ENCODE measurements at regions not wholly inside any gene's neighbourhood (a gene's known extent, or its start where the extent isn't known, plus 50 kb on each side); places are given as distances from the start of the nearest gene placed in this dataset.

DNA sequence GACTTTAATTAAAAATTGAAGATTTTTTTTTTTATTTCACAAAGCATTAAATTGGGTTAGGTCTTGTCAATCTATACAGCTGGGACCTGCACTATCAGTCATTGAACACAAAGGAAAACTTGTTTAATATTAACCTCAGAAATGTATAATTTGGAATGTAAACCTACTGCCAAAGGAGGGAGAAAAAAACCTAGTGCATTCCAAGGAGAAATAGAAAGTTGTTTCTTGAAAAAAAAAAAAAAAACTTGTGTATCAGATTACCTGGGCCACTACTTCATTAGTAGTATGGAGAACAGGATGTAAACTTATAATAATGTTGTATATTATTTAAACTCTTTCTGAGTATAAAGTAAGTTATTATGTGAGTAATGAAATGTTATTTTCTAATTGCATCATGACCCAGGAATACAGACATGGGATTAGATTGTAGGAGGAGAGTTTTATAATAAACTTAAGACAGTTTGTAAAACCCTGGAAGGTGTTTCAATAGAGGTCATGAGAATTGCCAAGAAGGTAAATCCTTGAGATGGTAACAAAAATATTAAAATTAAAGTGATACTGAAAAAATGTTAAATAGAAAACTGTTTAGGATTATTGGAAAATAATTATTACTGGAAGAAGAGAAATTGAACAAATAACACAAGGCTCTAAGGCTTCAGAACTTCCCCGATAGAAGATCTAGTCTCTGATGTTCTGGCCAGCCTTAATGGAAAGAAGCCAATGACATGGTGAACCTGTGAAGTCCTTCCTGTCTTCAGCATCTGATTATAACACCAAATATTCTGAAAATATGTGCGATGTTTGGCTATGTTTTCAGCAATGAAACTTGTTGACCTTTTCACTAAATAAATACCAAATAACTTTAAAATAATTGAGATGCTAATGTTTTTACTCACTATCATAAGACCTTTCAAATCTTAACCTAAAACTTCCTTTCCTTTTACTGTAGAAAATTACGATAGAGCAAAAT lies 412.8 kb upstream of the LYPLAL1 start:
- no peak for ATAC-seq (replicated peaks in 6 of 8)
- in situ Hi-C loops (cut with MboI; ENCODE audit: low pct_unique_long_range_greater_than_20kb in 2 of 9, low sequenced_read_pairs in 9 of 9, unreplicated experiment in 9 of 9), result no loop called here
- H3K4me3 ChIP-seq, result no peak overlapping the region
- no peaks in the 10 kb centered on the region for H3K4me1 ChIP-seq (replicated peaks in 1 of 2)
- no peak overlapping the region for H3K27ac ChIP-seq
- 55 to 100% (median 93%) methylated on average over 1 to 3 of the region's 3 CpGs for WGBS, 10 experiments

DNA sequence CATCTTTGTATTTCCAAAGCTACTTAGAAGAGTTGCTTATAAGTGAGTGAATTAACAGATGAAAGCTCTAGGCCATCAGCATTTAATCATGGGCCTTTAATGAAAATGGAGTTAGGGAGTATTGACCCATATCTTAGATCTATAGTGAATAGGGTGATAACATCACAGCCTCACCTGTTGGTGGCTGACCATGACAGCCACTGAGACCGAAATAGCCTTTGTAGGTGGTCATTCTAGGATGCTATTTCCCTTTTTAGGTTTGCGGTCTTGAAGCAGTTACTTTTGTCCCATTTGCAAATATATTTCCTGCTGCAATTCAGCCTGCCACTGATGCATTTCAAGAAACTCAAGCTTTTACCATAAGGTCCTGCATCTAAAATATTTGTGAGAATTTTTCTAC lies 410.1 kb upstream of the LYPLAL1 start:
- in situ Hi-C loops (cut with MboI; ENCODE audit: low pct_unique_long_range_greater_than_20kb in 2 of 9, low sequenced_read_pairs in 9 of 9, unreplicated experiment in 9 of 9), result no loop called here
- WGBS, 10 experiments, result 0 to 100% (median 70%) methylated on average over 1 to 2 of the region's 2 CpGs; no CpG with 5 or more reads in 1 of the 10 experiments
- H3K4me1 ChIP-seq (replicated peaks in 1 of 2), result no peaks in the 10 kb centered on the region
- no peak for ATAC-seq (replicated peaks in 6 of 8)
- H3K4me3 ChIP-seq, result no peak overlapping the region
- H3K27ac ChIP-seq, result no peak overlapping the region

DNA sequence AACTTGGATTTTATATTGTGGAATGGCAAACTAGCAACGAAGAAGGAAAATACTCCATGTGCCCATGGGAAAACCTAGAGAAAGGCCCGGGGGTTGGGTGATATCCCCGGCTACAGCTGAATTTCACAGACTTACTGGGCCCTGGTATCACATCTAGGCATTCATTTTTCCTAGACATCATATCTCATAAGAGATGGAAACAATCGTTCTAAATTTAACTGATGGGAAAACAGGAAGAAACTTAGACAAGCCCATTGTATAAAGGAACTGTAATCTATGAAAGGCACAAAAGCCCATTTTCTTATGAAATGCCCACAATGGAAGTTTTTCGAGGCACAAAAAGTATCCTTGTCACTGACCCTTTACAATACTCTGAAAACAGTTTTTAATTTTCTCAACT lies 407.9 kb upstream of the LYPLAL1 start:
- no peaks in the 10 kb centered on the region for H3K4me1 ChIP-seq (replicated peaks in 1 of 2)
- no peak overlapping the region for H3K4me3 ChIP-seq
- WGBS, 10 experiments, result 36 to 100% (median 81%) methylated on average over 1 to 5 of the region's 5 CpGs
- no peak overlapping the region for H3K27ac ChIP-seq
- in situ Hi-C loops (cut with MboI; ENCODE audit: low pct_unique_long_range_greater_than_20kb in 2 of 9, low sequenced_read_pairs in 9 of 9, unreplicated experiment in 9 of 9), result no loop called here
- ATAC-seq (replicated peaks in 6 of 8), result no peak

DNA sequence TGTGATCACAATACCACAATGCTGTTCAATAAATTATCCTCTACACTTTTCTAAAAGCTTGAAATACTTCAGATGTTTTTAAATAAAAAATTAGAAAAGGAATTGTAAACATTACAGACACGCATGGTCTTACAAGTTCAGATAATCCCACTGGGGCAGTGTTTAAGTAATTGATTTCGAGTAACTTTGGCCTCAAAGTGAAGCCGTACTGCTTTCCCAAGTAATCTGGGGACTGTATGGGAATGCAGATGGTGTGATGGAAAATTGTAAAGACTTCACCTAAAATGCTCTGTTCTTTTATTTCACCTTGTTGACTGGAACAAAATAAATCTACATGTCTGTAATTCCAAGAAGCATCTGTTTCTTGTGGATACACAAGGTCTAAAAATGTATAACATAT lies 401.7 kb upstream of the LYPLAL1 start:
- Histone ChIP-seq H3K4me1 (replicated peaks in 1 of 2) (no peaks in the 10 kb centered on the region), H3K27ac (no peak overlapping the region), H3K4me3 (no peak overlapping the region)
- WGBS, 10 experiments, result 75 to 100% (median 94%) methylated on average over 2 to 3 of the region's 3 CpGs; no CpG with 5 or more reads in 1 of the 10 experiments
- ATAC-seq (replicated peaks in 6 of 8), result no peak
- in situ Hi-C loops (cut with MboI; ENCODE audit: low pct_unique_long_range_greater_than_20kb in 2 of 9, low sequenced_read_pairs in 9 of 9, unreplicated experiment in 9 of 9), result no loop called here

GRCh38 chr1:218772575-218772974 lies 401.1 kb upstream of the LYPLAL1 start:
- no peak overlapping the region for H3K27ac ChIP-seq
- in situ Hi-C loops (cut with MboI; ENCODE audit: low pct_unique_long_range_greater_than_20kb in 2 of 9, low sequenced_read_pairs in 9 of 9, unreplicated experiment in 9 of 9), result no loop called here
- no peak overlapping the region for H3K4me3 ChIP-seq
- H3K4me1 ChIP-seq (replicated peaks in 1 of 2), result no peaks in the 10 kb centered on the region
- WGBS, 10 experiments, result 10 to 93% (median 82%) methylated on average over 3 to 6 of the region's 6 CpGs; no CpG with 5 or more reads in 1 of the 10 experiments
- peak in 2 of 8 experiments; percentile 57 to 88 for ATAC-seq (replicated peaks in 6 of 8)

- no peak for ATAC-seq (replicated peaks in 6 of 8)
- H3K27ac ChIP-seq, result no peak overlapping the region
- WGBS, 10 experiments, result 69 to 100% (median 88%) methylated on average over 1 to 4 of the region's 4 CpGs; no CpG with 5 or more reads in 1 of the 10 experiments
- no peaks in the 10 kb centered on the region for H3K4me1 ChIP-seq (replicated peaks in 1 of 2)
- in situ Hi-C loops (cut with MboI; ENCODE audit: low pct_unique_long_range_greater_than_20kb in 2 of 9, low sequenced_read_pairs in 9 of 9, unreplicated experiment in 9 of 9), result no loop called here
- no peak overlapping the region for H3K4me3 ChIP-seq
Measured at GRCh38 chr1:218775501-218776021, 398.1 kb upstream of the LYPLAL1 start.

- peaks cover 0 to 4% of the 10 kb centered on the region in 2 donors for H3K4me1 ChIP-seq (replicated peaks in 1 of 2)
- WGBS, 10 experiments, result 28 to 87% (median 67%) methylated on average over 1 to 4 of the region's 4 CpGs; no CpG with 5 or more reads in 1 of the 10 experiments
- no peak overlapping the region for H3K27ac ChIP-seq
- peak in 7 of 8 experiments; percentile 37 to 91 (median 62) for ATAC-seq (replicated peaks in 6 of 8)
- in situ Hi-C loops (cut with MboI; ENCODE audit: low pct_unique_long_range_greater_than_20kb in 2 of 9, low sequenced_read_pairs in 9 of 9, unreplicated experiment in 9 of 9), result no loop called here
- no peak overlapping the region for H3K4me3 ChIP-seq
Measured at GRCh38 chr1:218778257-218779126, 395.2 kb upstream of the LYPLAL1 start.

DNA sequence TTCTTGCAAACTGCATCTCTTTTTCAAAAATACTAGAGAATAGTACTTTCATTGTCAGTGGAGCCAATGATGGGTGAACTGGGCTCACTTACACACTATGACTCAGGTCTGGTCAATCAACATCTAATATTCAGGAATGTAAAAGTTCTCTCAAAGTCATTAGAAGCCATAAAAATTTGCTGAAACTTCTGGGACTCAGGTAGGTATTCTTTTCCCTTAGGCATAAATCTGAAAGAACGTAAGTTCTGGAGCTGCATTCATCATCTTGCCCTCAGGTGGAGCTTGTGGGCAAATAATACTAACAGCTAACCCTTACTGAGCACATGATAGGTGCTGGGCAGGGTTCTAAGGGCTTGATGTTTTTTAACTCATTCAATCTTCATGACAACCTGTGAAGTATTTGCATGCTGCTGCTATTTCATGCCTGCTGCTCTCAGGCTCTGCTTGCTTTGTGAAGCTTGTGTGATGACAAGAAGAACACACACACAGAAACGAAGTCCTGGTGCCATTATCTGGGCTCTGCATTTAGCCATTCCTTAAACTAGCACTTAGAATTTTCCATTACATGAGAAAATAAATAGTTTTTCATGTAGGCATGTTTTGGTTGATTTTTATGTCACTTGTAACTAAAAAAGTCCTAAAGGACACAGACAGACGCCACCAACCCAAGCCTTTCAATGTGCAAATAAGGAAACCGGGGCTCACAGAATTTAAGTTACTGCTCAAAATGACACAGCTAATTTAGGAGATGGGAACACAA lies 394.2 kb upstream of the LYPLAL1 start:
- in situ Hi-C loops (cut with MboI; ENCODE audit: low pct_unique_long_range_greater_than_20kb in 2 of 9, low sequenced_read_pairs in 9 of 9, unreplicated experiment in 9 of 9), result no loop called here
- 43 to 100% (median 65%) methylated on average over 1 to 4 of the region's 4 CpGs for WGBS, 10 experiments
- Histone ChIP-seq H3K27ac (no peak overlapping the region), H3K4me1 (replicated peaks in 1 of 2) (peaks cover 0 to 4% of the 10 kb centered on the region in 2 donors), H3K4me3 (no peak overlapping the region)
- ATAC-seq (replicated peaks in 6 of 8), result peak in 6 of 8 experiments; percentile 22 to 94 (median 78)

DNA sequence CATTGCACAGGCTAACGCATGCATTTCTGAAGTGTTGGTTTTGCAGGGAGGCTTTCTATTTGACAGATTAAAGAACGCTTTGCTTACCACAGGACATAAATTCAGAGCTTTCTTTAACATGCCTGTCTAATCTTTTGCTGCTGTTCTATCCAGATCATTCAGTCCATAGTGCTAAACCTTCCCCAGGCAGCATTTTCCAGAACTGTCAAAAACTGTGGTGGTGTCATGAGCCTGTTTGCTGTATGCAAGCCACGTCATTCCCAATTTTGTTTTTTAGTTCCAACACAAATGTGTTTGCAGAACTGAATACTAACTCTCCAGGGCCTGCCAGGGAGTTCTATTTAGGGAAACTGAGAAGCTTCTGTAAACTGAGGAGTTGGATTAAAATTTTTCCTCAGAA lies 390.5 kb upstream of the LYPLAL1 start:
- Histone ChIP-seq H3K27ac (no peak overlapping the region), H3K4me1 (replicated peaks in 1 of 2) (peaks cover 0 to 9% of the 10 kb centered on the region in 2 donors), H3K4me3 (no peak overlapping the region)
- 49 to 100% (median 81%) methylated on average over 1 to 3 of the region's 3 CpGs; no CpG with 5 or more reads in 1 of the 10 experiments for WGBS, 10 experiments
- ATAC-seq (replicated peaks in 6 of 8), result no peak
- in situ Hi-C loops (cut with MboI; ENCODE audit: low pct_unique_long_range_greater_than_20kb in 2 of 9, low sequenced_read_pairs in 9 of 9, unreplicated experiment in 9 of 9), result no loop called here

DNA sequence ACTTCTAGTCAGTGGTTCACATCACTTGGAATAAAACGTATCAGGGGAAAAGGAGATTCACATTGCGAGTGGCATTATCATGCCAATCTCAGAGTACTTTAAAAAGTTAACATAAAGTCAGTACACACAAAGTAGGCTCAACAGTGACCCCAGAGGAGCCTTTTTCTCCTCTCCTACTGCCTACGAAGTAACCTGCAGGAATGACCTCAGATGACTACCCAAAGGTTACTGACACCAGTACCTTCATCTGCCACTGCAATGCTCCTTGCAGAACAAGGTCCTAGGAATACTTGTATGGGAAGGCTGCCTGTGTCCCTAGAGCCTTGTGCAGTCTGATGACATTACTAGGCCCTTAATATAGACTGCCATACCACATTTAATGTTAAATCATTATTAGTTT lies 389.8 kb upstream of the LYPLAL1 start:
- no peak overlapping the region for H3K4me3 ChIP-seq
- peaks cover 0 to 9% of the 10 kb centered on the region in 2 donors for H3K4me1 ChIP-seq (replicated peaks in 1 of 2)
- 0 to 83% (median 55%) methylated on average over 1 to 3 of the region's 3 CpGs; no CpG with 5 or more reads in 1 of the 10 experiments for whole genome bisulfite sequencing, 10 experiments
- no peak for ATAC-seq (replicated peaks in 6 of 8)
- no peak overlapping the region for H3K27ac ChIP-seq
- in situ Hi-C loops (cut with MboI; ENCODE audit: low pct_unique_long_range_greater_than_20kb in 2 of 9, low sequenced_read_pairs in 9 of 9, unreplicated experiment in 9 of 9), result no loop called here

DNA sequence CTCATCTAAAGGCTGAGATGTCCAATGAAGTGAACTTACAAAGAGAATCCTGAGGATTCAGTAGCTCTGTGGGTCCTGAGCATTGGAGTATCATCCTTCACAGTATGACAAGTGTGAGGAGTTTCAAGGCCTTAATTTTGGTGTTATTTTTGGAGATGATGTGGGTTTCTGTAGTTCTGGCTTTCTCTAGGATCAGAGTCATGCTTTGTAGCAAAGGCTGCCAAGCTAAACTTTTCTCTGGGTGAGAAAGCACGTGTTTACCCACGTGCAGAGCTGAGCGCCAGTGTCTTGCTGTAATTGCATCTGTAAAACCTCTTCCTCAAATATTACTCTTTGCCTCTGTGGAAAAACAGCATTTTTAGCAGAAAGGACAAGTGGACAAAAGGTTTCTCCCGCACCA lies 387.8 kb upstream of the LYPLAL1 start:
- no peak overlapping the region for H3K27ac ChIP-seq
- H3K4me1 ChIP-seq (replicated peaks in 1 of 2), result peaks cover 0 to 9% of the 10 kb centered on the region in 2 donors
- 17 to 83% (median 58%) methylated on average over 2 to 4 of the region's 4 CpGs; no CpG with 5 or more reads in 3 of the 10 experiments for WGBS, 10 experiments
- peak in 1 of 8 experiments; percentile 73 for ATAC-seq (replicated peaks in 6 of 8)
- in situ Hi-C loops (cut with MboI; ENCODE audit: low pct_unique_long_range_greater_than_20kb in 2 of 9, low sequenced_read_pairs in 9 of 9, unreplicated experiment in 9 of 9), result no loop called here
- H3K4me3 ChIP-seq, result no peak overlapping the region

- WGBS, 10 experiments, result 48 to 96% (median 86%) methylated on average over 1 to 6 of the region's 6 CpGs; no CpG with 5 or more reads in 1 of the 10 experiments
- peaks cover 0 to 9% of the 10 kb centered on the region in 2 donors for H3K4me1 ChIP-seq (replicated peaks in 1 of 2)
- H3K4me3 ChIP-seq, result no peak overlapping the region
- H3K27ac ChIP-seq, result no peak overlapping the region
- ATAC-seq (replicated peaks in 6 of 8), result no peak
- in situ Hi-C loops (cut with MboI; ENCODE audit: low pct_unique_long_range_greater_than_20kb in 2 of 9, low sequenced_read_pairs in 9 of 9, unreplicated experiment in 9 of 9), result no loop called here
Measured at GRCh38 chr1:218787826-218788225, 385.9 kb upstream of the LYPLAL1 start.

Data from motor neuron (in vitro differentiated cells).